Neural cell (in vitro differentiated cells): ENCODE measurements at regions not wholly inside any gene's neighbourhood (a gene's known extent, or its start where the extent isn't known, plus 50 kb on each side); places are given as distances from the start of the nearest gene placed in this dataset.

ENCODE experiments used
- CTCF ChIP-seq: fragments of 450-650 bp; IDR thresholded peaks from 2 replicates; pipeline ENCODE4 v1.5.1; 2014; ENCODE audit warnings: antibody characterized with exemption, mild to moderate bottlenecking, moderate library complexity; ENCODE audit not compliant: poor library complexity, severe bottlenecking
- EP300 ChIP-seq: fragments of 450-650 bp; conservative IDR thresholded peaks from 2 replicates; pipeline ENCODE4 v1.6.1; 2014; ENCODE audit warnings: antibody characterized with exemption, mild to moderate bottlenecking, moderate library complexity; ENCODE audit not compliant: poor library complexity, severe bottlenecking
- EZH2 ChIP-seq: fragments of 200-600, 300-800 bp; shearing (Covaris generic), sonication (generic); IDR thresholded peaks from 2 replicates; pipeline ENCODE4 v1.6.1; 2014; ENCODE audit warnings: antibody characterized with exemption, low read length, borderline replicate concordance, mild to moderate bottlenecking; ENCODE audit not compliant: insufficient read depth, poor library complexity, severe bottlenecking
- MXI1 ChIP-seq: fragments of 450-650 bp; conservative IDR thresholded peaks from 2 replicates; pipeline ENCODE4 v1.6.1; 2014; ENCODE audit warnings: antibody characterized with exemption, mild to moderate bottlenecking; ENCODE audit not compliant: poor library complexity, severe bottlenecking
- POLR2AphosphoS5 ChIP-seq: IDR thresholded peaks from 2 replicates; pipeline ENCODE4 v1.6.1; 2012
- TF ChIP-seq, protein P1 (sequence below): IDR thresholded peaks from 2 replicates; pipeline ENCODE4 v1.6.1; 2012; ENCODE audit warnings: borderline replicate concordance

- TF ChIP-seq CTCF, result no peak
- TF ChIP-seq, protein P1, sequence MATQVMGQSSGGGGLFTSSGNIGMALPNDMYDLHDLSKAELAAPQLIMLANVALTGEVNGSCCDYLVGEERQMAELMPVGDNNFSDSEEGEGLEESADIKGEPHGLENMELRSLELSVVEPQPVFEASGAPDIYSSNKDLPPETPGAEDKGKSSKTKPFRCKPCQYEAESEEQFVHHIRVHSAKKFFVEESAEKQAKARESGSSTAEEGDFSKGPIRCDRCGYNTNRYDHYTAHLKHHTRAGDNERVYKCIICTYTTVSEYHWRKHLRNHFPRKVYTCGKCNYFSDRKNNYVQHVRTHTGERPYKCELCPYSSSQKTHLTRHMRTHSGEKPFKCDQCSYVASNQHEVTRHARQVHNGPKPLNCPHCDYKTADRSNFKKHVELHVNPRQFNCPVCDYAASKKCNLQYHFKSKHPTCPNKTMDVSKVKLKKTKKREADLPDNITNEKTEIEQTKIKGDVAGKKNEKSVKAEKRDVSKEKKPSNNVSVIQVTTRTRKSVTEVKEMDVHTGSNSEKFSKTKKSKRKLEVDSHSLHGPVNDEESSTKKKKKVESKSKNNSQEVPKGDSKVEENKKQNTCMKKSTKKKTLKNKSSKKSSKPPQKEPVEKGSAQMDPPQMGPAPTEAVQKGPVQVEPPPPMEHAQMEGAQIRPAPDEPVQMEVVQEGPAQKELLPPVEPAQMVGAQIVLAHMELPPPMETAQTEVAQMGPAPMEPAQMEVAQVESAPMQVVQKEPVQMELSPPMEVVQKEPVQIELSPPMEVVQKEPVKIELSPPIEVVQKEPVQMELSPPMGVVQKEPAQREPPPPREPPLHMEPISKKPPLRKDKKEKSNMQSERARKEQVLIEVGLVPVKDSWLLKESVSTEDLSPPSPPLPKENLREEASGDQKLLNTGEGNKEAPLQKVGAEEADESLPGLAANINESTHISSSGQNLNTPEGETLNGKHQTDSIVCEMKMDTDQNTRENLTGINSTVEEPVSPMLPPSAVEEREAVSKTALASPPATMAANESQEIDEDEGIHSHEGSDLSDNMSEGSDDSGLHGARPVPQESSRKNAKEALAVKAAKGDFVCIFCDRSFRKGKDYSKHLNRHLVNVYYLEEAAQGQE, result no peak
- no peak for TF ChIP-seq EP300
- TF ChIP-seq MXI1, result no peak
- TF ChIP-seq POLR2AphosphoS5, result no peak
- TF ChIP-seq EZH2, result no peak
Measured at GRCh38 chr2:40629768-40630434, 178.0 kb upstream of the SLC8A1 start.
